CD4-positive, CD25-positive, alpha-beta regulatory T cell (primary cell): ENCODE measurements at regions not wholly inside any gene's neighbourhood (a gene's known extent, or its start where the extent isn't known, plus 50 kb on each side); places are given as distances from the start of the nearest gene placed in this dataset.

Experiments
- ATAC-seq, 2 donors: fragments of 150-1000 bp; cut with Tn5 transposase; one replicate each; pipeline ENCODE4 v1.10.0; 2021; ENCODE audit warnings: low read depth in 2 of 2, moderate number of reproducible peaks in 2 of 2, moderate library complexity in 1 of 2
- DNase-seq, 3 donors: peaks; one replicate each; pipeline versions ENCODE4 v3.0.0 to v3.0.0-alpha.2; 2012 to 2022; ENCODE audit warnings: mixed read lengths in 1 of 3
- H3K27ac ChIP-seq: one replicate; pipeline ENCODE4 v1.7.0; 2013; ENCODE audit warnings: mild to moderate bottlenecking, low read length; ENCODE audit not compliant: insufficient read depth, poor library complexity, severe bottlenecking
- H3K27me3 ChIP-seq: one replicate; pipeline ENCODE4 v1.7.0; 2013; ENCODE audit warnings: low read length; ENCODE audit not compliant: control insufficient read depth, insufficient read depth
- H3K36me3 ChIP-seq: one replicate; pipeline ENCODE4 v1.7.0; 2013; ENCODE audit warnings: mild to moderate bottlenecking, low read length, moderate library complexity; ENCODE audit not compliant: control insufficient read depth, insufficient read depth
- H3K4me1 ChIP-seq: 2 replicates; pipeline ENCODE4 v1.7.0; 2013; ENCODE audit warnings: mild to moderate bottlenecking, low read length; ENCODE audit not compliant: insufficient read depth, control insufficient read depth, poor library complexity, severe bottlenecking
- H3K4me3 ChIP-seq: one replicate; pipeline ENCODE4 v1.7.0; 2013; ENCODE audit warnings: low read depth, mild to moderate bottlenecking, low read length, moderate library complexity
- H3K9me3 ChIP-seq, 2 experiments: 1 replicate in 1 of 2; 2 replicates in 1 of 2; pipeline ENCODE4 v1.7.0; 2013; ENCODE audit warnings: low read length in 2 of 2, mild to moderate bottlenecking in 1 of 2, moderate library complexity in 1 of 2; ENCODE audit not compliant: control insufficient read depth in 2 of 2
- H3K27ac Mint-ChIP-seq, 3 donors: one replicate each; pipeline ENCODE4 v1.8.0; 2020 to 2022; ENCODE audit warnings: mild to moderate bottlenecking in 3 of 3, mixed read lengths in 3 of 3, moderate library complexity in 2 of 3
- H3K27me3 Mint-ChIP-seq: one replicate; pipeline ENCODE4 v1.8.0; 2022; ENCODE audit warnings: mild to moderate bottlenecking, mixed read lengths
- H3K36me3 Mint-ChIP-seq: one replicate; pipeline ENCODE4 v1.8.0; 2020; ENCODE audit warnings: mixed read lengths
- H3K4me1 Mint-ChIP-seq, 4 donors: one replicate each; pipeline ENCODE4 v1.8.0; 2020 to 2022; ENCODE audit warnings: mixed read lengths in 4 of 4, mild to moderate bottlenecking in 1 of 4
- H3K4me3 Mint-ChIP-seq, 4 donors: one replicate each; pipeline ENCODE4 v1.8.0; 2020 to 2022; ENCODE audit warnings: mild to moderate bottlenecking in 4 of 4, mixed read lengths in 4 of 4, moderate library complexity in 3 of 4
- H3K9me3 Mint-ChIP-seq, 7 donors: one replicate each; pipeline ENCODE4 v1.8.0; 2020 to 2022; ENCODE audit warnings: mixed read lengths in 7 of 7, mild to moderate bottlenecking in 3 of 7, moderate library complexity in 2 of 7

- H3K36me3 Mint-ChIP-seq: no peaks in the 10 kb centered on the region
- Histone ChIP-seq H3K4me3 (no peak overlapping the region), H3K27ac (no peak overlapping the region), H3K27me3 (no peaks in the 10 kb centered on the region), H3K4me1 (no peaks in the 10 kb centered on the region), H3K36me3 (no peaks in the 10 kb centered on the region), H3K9me3 (no peaks in the 10 kb centered on the region)
- H3K27me3 Mint-ChIP-seq: no peaks in the 10 kb centered on the region
- DNase-seq (no peak), ATAC-seq (no peak)
- H3K9me3 Mint-ChIP-seq: peaks cover 0 to 6% (median 0%) of the 10 kb centered on the region in 7 donors
- H3K4me3 Mint-ChIP-seq: no peak overlapping the region
- no peak overlapping the region for H3K27ac Mint-ChIP-seq
- H3K4me1 Mint-ChIP-seq: no peaks in the 10 kb centered on the region
These were observed 504.4 kb downstream of the TCERG1L start for GRCh38 chr10:130807096-130807495.

- no peaks in the 10 kb centered on the region for H3K36me3 Mint-ChIP-seq
- H3K27me3 Mint-ChIP-seq: no peaks in the 10 kb centered on the region
- no peaks in the 10 kb centered on the region for H3K4me1 ChIP-seq
- no peaks in the 10 kb centered on the region for H3K36me3 ChIP-seq
- no peaks in the 10 kb centered on the region for H3K27me3 ChIP-seq
- H3K4me3 ChIP-seq: no peak overlapping the region
- H3K27ac ChIP-seq: no peak overlapping the region
- no peak for DNase-seq
- no peaks in the 10 kb centered on the region for H3K9me3 ChIP-seq
- H3K4me1 Mint-ChIP-seq: no peaks in the 10 kb centered on the region
- no peak overlapping the region for H3K27ac Mint-ChIP-seq
- ATAC-seq: no peak
- H3K9me3 Mint-ChIP-seq: peaks cover 0 to 6% (median 0%) of the 10 kb centered on the region in 7 donors
- H3K4me3 Mint-ChIP-seq: no peak overlapping the region
These were observed 503.8 kb downstream of the TCERG1L start for GRCh38 chr10:130807721-130808120.

- Histone ChIP-seq H3K27ac (no peak overlapping the region), H3K27me3 (no peaks in the 10 kb centered on the region), H3K4me3 (no peak overlapping the region), H3K36me3 (no peaks in the 10 kb centered on the region), H3K4me1 (no peaks in the 10 kb centered on the region), H3K9me3 (no peaks in the 10 kb centered on the region)
- DNase-seq (no peak), ATAC-seq (no peak)
- H3K4me1 Mint-ChIP-seq: no peaks in the 10 kb centered on the region
- H3K4me3 Mint-ChIP-seq: no peak overlapping the region
- peaks cover 0 to 3% (median 0%) of the 10 kb centered on the region in 7 donors for H3K9me3 Mint-ChIP-seq
- H3K27ac Mint-ChIP-seq: no peak overlapping the region
- no peaks in the 10 kb centered on the region for H3K36me3 Mint-ChIP-seq
- no peaks in the 10 kb centered on the region for H3K27me3 Mint-ChIP-seq
These were observed 503.3 kb downstream of the TCERG1L start for GRCh38 chr10:130808243-130808642.

- Mint-ChIP-seq H3K27ac (no peak overlapping the region), H3K4me3 (no peak overlapping the region), H3K36me3 (no peaks in the 10 kb centered on the region), H3K27me3 (no peaks in the 10 kb centered on the region), H3K4me1 (no peaks in the 10 kb centered on the region), H3K9me3 (peaks cover 0 to 2% (median 0%) of the 10 kb centered on the region in 7 donors)
- Histone ChIP-seq H3K36me3 (no peaks in the 10 kb centered on the region), H3K27me3 (no peaks in the 10 kb centered on the region), H3K4me1 (no peaks in the 10 kb centered on the region), H3K27ac (no peak overlapping the region), H3K9me3 (no peaks in the 10 kb centered on the region), H3K4me3 (no peak overlapping the region)
- ATAC-seq (no peak), DNase-seq (no peak)
These were observed 502.8 kb downstream of the TCERG1L start for GRCh38 chr10:130808686-130809085.

- Histone ChIP-seq H3K9me3 (no peaks in the 10 kb centered on the region), H3K27ac (no peak overlapping the region), H3K27me3 (no peaks in the 10 kb centered on the region), H3K4me3 (no peak overlapping the region), H3K4me1 (no peaks in the 10 kb centered on the region), H3K36me3 (no peaks in the 10 kb centered on the region)
- Mint-ChIP-seq H3K36me3 (no peaks in the 10 kb centered on the region), H3K4me1 (no peaks in the 10 kb centered on the region), H3K27me3 (no peaks in the 10 kb centered on the region), H3K4me3 (no peak overlapping the region), H3K27ac (no peak overlapping the region), H3K9me3 (peaks cover 0 to 2% (median 0%) of the 10 kb centered on the region in 7 donors)
- DNase-seq (no peak), ATAC-seq (no peak)
These were observed 502.3 kb downstream of the TCERG1L start for GRCh38 chr10:130809181-130809580.

- peaks cover 0 to 4% (median 0%) of the 10 kb centered on the region in 7 donors for H3K9me3 Mint-ChIP-seq
- H3K27me3 Mint-ChIP-seq: no peaks in the 10 kb centered on the region
- DNase-seq (no peak), ATAC-seq (no peak)
- no peak overlapping the region for H3K4me3 Mint-ChIP-seq
- H3K36me3 Mint-ChIP-seq: no peaks in the 10 kb centered on the region
- H3K27ac ChIP-seq: no peak overlapping the region
- no peaks in the 10 kb centered on the region for H3K36me3 ChIP-seq
- no peaks in the 10 kb centered on the region for H3K4me1 ChIP-seq
- no peak overlapping the region for H3K4me3 ChIP-seq
- no peaks in the 10 kb centered on the region for H3K4me1 Mint-ChIP-seq
- H3K9me3 ChIP-seq: no peaks in the 10 kb centered on the region
- H3K27ac Mint-ChIP-seq: no peak overlapping the region
- H3K27me3 ChIP-seq: no peaks in the 10 kb centered on the region
These were observed 501.6 kb downstream of the TCERG1L start for GRCh38 chr10:130809761-130810515.

- Mint-ChIP-seq H3K4me3 (no peak overlapping the region), H3K27me3 (no peaks in the 10 kb centered on the region), H3K27ac (no peak overlapping the region), H3K9me3 (peaks cover 0 to 4% (median 0%) of the 10 kb centered on the region in 7 donors), H3K36me3 (no peaks in the 10 kb centered on the region), H3K4me1 (no peaks in the 10 kb centered on the region)
- no peaks in the 10 kb centered on the region for H3K9me3 ChIP-seq
- no peak for DNase-seq
- no peak for ATAC-seq
- no peaks in the 10 kb centered on the region for H3K27me3 ChIP-seq
- no peaks in the 10 kb centered on the region for H3K4me1 ChIP-seq
- H3K4me3 ChIP-seq: no peak overlapping the region
- no peak overlapping the region for H3K27ac ChIP-seq
- H3K36me3 ChIP-seq: no peaks in the 10 kb centered on the region
These were observed 500.7 kb downstream of the TCERG1L start for GRCh38 chr10:130810856-130811255.
